ENCODE measurements at regions not wholly inside any gene's neighbourhood (a gene's known extent, or its start where the extent isn't known, plus 50 kb on each side); places are given as distances from the start of the nearest gene placed in this dataset.
"Not testable (repeated sequence)": the region's sequence is repeated elsewhere in the genome, so short reads cannot be mapped to it uniquely, and the experiment has no call there.

GRCh38 chr16:29185872-29186271 is 201.0 kb downstream of the LAT start:
- not testable (repeated sequence) for TF ChIP-seq CTCF, POLR2AphosphoS5, POLR2A, EP300 (IDR thresholded peaks at IDR 0.05)
